ENCODE measurements at regions not wholly inside any gene's neighbourhood (a gene's known extent, or its start where the extent isn't known, plus 50 kb on each side); places are given as distances from the start of the nearest gene placed in this dataset.

DNA sequence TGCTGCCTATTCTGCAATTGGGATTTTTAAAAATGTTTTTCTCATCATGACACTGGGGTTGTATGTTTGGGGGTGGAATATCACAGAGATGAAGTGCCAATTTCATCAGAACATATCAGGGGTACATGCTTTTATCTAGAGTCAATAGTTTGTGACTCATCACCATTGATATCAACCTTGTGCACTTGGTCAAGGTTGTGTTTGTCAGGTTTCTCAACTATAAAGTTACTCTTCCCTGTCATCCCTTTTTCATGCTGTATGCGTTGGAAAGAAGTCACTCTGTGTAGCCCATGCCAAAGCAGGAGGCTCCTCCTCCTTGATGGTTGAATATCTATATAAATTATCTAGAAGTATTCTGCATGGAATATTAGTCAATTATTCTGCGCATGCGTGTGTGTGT is 145.4 kb upstream of the TSHZ2 start:
- no peak for TF ChIP-seq POLR2A (IDR thresholded peaks at IDR 0.05; ENCODE audit: borderline replicate concordance, extremely low read depth, insufficient read depth, insufficient read length)
- TF ChIP-seq, protein P1, sequence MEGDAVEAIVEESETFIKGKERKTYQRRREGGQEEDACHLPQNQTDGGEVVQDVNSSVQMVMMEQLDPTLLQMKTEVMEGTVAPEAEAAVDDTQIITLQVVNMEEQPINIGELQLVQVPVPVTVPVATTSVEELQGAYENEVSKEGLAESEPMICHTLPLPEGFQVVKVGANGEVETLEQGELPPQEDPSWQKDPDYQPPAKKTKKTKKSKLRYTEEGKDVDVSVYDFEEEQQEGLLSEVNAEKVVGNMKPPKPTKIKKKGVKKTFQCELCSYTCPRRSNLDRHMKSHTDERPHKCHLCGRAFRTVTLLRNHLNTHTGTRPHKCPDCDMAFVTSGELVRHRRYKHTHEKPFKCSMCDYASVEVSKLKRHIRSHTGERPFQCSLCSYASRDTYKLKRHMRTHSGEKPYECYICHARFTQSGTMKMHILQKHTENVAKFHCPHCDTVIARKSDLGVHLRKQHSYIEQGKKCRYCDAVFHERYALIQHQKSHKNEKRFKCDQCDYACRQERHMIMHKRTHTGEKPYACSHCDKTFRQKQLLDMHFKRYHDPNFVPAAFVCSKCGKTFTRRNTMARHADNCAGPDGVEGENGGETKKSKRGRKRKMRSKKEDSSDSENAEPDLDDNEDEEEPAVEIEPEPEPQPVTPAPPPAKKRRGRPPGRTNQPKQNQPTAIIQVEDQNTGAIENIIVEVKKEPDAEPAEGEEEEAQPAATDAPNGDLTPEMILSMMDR (IDR thresholded peaks at IDR 0.05 in 2 of 3, conservative IDR thresholded peaks at IDR 0.05 in 1 of 3; ENCODE audit: borderline replicate concordance in 1 of 3, insufficient read depth in 1 of 3, low read depth in 2 of 3, low read length in 2 of 3) = no peak
- TF ChIP-seq POLR2AphosphoS5 (IDR thresholded peaks at IDR 0.05; ENCODE audit: low read depth, low read length) = no peak
- TF ChIP-seq EZH2phosphoT487 (IDR thresholded peaks at IDR 0.05; ENCODE audit: borderline replicate concordance) = no peak
- no peak for TF ChIP-seq YY1 (IDR thresholded peaks at IDR 0.05; ENCODE audit: extremely low read depth, insufficient replicate concordance, low read depth, low read length)
- TF ChIP-seq TCF7L2 (IDR thresholded peaks at IDR 0.05; ENCODE audit: borderline replicate concordance, extremely low read depth, insufficient read depth, insufficient read length) = no peak
- no peak for TF ChIP-seq EZH2 (IDR thresholded peaks at IDR 0.05)
- TF ChIP-seq, protein P2, sequence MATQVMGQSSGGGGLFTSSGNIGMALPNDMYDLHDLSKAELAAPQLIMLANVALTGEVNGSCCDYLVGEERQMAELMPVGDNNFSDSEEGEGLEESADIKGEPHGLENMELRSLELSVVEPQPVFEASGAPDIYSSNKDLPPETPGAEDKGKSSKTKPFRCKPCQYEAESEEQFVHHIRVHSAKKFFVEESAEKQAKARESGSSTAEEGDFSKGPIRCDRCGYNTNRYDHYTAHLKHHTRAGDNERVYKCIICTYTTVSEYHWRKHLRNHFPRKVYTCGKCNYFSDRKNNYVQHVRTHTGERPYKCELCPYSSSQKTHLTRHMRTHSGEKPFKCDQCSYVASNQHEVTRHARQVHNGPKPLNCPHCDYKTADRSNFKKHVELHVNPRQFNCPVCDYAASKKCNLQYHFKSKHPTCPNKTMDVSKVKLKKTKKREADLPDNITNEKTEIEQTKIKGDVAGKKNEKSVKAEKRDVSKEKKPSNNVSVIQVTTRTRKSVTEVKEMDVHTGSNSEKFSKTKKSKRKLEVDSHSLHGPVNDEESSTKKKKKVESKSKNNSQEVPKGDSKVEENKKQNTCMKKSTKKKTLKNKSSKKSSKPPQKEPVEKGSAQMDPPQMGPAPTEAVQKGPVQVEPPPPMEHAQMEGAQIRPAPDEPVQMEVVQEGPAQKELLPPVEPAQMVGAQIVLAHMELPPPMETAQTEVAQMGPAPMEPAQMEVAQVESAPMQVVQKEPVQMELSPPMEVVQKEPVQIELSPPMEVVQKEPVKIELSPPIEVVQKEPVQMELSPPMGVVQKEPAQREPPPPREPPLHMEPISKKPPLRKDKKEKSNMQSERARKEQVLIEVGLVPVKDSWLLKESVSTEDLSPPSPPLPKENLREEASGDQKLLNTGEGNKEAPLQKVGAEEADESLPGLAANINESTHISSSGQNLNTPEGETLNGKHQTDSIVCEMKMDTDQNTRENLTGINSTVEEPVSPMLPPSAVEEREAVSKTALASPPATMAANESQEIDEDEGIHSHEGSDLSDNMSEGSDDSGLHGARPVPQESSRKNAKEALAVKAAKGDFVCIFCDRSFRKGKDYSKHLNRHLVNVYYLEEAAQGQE (IDR thresholded peaks at IDR 0.05; ENCODE audit: low read depth) = no peak
- no peak for TF ChIP-seq CEBPB (IDR thresholded peaks at IDR 0.05; ENCODE audit: low read depth)
- TF ChIP-seq ZFX (IDR thresholded peaks at IDR 0.05) = no peak
- TF ChIP-seq, protein P3, sequence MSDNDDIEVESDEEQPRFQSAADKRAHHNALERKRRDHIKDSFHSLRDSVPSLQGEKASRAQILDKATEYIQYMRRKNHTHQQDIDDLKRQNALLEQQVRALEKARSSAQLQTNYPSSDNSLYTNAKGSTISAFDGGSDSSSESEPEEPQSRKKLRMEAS (IDR thresholded peaks at IDR 0.05) = no peak
- no peak for TF ChIP-seq EGR1 (IDR thresholded peaks at IDR 0.05; ENCODE audit: low read depth)
- no peak for TF ChIP-seq SIN3A (IDR thresholded peaks at IDR 0.05; ENCODE audit: low read depth)

Data from HCT116 (cell line).